Cardiac fibroblast (primary cell): ENCODE measurements at regions not wholly inside any gene's neighbourhood (a gene's known extent, or its start where the extent isn't known, plus 50 kb on each side); places are given as distances from the start of the nearest gene placed in this dataset.

Experiments
- DNase-seq, 2 donors: peaks; one replicate each; pipeline versions ENCODE4 v3.0.0 to v3.0.0-alpha.2; 2010; ENCODE audit warnings: low read depth in 2 of 2
- H3K4me3 ChIP-seq, 2 donors: replicated peaks in 1 of 2; 1 replicate in 1 of 2; 2 replicates in 1 of 2; pipeline ENCODE4 v1.5.1; 2011; ENCODE audit warnings: low read depth in 2 of 2, low read length in 2 of 2, mild to moderate bottlenecking in 2 of 2, moderate library complexity in 1 of 2
- TF ChIP-seq, protein P1 (sequence below): IDR thresholded peaks from one replicate; pipeline ENCODE4 v1.5.1; 2011; ENCODE audit warnings: low read depth, mild to moderate bottlenecking, low read length, inconsistent platforms

DNA sequence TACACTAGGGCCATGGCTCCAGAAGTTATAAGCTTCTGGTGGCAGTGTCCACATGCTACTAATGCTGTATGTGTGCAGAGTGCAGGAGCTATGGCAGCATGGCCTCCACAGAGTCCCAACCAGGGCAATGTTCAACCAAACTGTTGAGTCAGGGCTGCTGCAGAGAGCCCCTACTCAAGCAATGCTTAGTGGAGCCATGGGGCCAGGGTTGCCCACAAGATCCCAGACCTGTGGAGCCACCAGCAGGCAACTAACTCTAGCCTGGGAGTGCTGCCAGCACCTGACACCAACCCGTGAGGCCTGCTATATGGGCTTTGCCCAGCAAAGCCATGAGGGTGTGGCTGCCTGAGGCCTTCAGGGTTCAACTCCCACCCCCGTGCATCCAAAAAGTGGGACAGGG is 655.2 kb downstream of the TBC1D22A start:
- TF ChIP-seq, protein P1, sequence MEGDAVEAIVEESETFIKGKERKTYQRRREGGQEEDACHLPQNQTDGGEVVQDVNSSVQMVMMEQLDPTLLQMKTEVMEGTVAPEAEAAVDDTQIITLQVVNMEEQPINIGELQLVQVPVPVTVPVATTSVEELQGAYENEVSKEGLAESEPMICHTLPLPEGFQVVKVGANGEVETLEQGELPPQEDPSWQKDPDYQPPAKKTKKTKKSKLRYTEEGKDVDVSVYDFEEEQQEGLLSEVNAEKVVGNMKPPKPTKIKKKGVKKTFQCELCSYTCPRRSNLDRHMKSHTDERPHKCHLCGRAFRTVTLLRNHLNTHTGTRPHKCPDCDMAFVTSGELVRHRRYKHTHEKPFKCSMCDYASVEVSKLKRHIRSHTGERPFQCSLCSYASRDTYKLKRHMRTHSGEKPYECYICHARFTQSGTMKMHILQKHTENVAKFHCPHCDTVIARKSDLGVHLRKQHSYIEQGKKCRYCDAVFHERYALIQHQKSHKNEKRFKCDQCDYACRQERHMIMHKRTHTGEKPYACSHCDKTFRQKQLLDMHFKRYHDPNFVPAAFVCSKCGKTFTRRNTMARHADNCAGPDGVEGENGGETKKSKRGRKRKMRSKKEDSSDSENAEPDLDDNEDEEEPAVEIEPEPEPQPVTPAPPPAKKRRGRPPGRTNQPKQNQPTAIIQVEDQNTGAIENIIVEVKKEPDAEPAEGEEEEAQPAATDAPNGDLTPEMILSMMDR, result no peak
- DNase-seq, result no peak
- no peak overlapping the region for H3K4me3 ChIP-seq

DNA sequence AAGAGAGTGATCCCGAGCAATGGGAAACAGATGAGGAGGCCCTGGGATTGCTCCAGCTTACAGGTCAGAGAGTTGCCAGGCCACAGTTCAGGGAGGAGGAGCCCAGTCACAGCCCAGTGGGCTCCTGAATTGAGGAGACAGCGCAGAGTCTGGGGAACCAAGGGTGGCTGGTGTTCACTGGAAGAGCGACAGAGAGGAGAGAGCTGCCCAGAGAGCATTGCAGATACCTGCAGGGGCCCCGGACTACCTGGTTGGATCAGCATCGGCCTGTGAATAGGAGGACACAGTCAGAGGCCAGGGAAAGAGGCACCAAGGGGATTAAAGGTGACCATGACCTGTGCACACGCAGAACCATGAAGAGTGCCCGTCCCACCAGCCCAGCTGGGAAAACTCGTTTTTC is 648.6 kb downstream of the TBC1D22A start:
- TF ChIP-seq, protein P1, result no peak
- no peak overlapping the region for H3K4me3 ChIP-seq
- no peak for DNase-seq

DNA sequence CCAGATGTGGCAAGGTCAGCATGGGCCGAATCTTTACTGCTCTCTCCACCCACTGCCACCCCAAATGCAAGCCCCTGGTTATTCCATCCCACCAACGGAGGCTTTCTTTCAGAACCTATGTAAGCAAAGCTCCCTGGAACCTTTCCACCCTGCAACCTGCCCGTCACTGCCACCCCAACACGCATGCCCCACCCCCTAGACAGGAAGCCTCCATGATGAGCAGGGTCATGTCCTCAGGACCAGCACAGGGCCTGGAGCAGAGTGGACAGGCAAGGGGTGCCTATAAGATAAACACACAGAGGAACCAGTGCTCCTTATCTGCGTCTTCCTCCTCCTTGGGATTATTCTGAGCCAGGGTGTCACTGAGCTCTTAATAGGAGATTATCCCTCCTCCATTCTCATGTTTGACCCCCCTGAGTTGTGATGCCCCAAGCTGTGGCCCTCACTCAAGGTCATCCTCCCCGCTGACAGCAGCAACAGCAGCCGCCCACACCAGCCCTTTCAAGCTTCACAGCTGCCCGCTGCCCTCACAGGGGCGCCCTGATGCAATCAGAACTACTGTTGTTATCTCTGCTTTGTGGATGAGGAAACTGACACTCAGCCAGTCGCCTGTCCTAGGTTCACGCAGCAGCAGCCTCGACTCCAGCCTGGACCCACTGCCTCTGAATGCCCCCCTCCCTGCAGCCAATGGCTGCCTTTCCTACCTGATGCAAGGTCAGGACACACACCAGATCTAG is 647.3 kb downstream of the TBC1D22A start:
- DNase-seq, result no peak
- TF ChIP-seq, protein P1, result no peak
- H3K4me3 ChIP-seq, result no peak overlapping the region

DNA sequence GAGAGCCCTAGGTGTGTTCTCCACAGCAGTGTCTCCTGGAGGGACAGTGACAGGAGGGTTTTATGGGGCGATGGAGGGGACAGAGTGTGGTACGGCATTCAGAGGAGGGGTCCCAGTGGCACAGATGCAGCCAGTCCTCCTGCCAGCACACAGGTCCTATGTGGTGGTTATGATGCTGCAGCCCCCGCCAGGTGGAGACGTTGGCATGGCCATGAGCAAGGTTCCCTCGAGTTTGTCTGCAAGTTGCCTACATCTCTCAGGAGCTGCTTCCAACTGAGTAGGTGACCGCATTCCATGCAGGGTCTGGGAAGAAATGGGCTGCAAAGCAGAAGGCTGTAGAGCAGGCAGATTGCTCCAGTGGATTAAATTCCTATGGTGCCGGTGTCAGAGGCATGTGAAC is 646.0 kb downstream of the TBC1D22A start:
- no peak for DNase-seq
- H3K4me3 ChIP-seq, result no peak overlapping the region
- TF ChIP-seq, protein P1, result no peak

DNA sequence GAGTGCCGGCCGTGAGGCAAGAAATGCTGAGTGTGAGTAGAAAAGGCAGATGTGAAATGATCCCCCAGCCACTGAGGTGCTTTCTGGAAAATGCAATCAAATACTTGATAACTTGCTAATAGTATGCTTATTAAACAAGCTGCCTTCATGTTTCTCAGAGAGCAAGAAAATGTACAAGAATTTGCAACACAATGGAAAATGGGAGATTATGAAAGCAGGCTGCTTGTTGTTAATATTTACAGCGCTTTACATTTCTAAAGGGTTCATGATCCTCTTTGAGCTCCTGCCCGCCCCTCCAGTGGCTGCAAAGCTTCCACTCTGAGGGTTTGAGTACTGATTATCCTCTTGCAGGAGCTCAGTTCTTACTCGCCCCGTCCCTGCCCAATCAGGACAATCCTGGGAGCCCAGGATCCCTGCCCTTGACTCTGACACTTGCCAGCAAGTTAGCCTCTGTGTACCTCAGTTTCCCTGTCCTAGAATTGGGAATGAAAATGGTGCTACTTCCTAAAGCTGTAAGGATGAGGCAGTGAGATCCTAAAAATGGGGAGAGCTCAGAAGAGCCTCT is 645.1 kb downstream of the TBC1D22A start:
- no peak for DNase-seq
- TF ChIP-seq, protein P1, result no peak
- no peak overlapping the region for H3K4me3 ChIP-seq

DNA sequence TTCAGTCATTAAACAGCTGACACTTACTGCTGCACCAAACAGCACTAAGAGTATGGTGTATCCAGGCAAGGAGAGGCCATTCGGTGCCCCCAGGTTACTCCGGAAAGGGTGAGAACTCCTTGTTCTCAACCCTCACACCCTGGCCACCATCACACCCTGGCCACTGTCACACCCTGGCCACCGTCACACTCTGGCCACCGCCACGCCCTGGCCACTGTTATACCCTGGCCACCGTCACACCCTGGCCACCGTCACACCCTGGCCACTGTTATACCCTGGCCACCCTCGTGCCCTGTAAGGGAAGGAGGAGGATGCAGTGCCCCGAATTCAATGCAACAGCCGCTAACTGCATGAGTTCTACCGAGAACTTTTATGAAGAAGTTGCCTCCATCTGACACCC is 644.4 kb downstream of the TBC1D22A start:
- no peak for DNase-seq
- H3K4me3 ChIP-seq, result no peak overlapping the region
- TF ChIP-seq, protein P1, result no peak
